ENCODE measurements at regions not wholly inside any gene's neighbourhood (a gene's known extent, or its start where the extent isn't known, plus 50 kb on each side); places are given as distances from the start of the nearest gene placed in this dataset.

DNA sequence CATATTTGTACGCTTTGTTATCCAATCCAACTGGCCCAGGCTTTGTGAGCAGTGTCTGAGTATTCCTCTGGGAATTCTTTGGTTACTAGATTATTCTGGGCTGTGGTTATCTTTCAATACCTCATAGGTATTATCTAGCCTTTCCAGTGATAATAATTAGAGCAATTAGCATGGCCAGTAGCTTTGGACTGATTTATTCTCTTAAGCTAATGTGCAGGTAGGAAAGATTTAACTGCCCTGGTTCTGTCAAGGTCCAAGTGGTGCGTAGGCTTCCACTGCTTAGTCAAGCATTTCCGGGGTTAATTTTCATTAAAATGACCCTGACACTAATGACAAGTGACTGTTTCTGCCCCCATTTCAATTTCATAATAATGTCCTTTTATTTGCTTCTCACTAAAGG lies 54.2 kb upstream of the PMFBP1 start:
- Mint-ChIP-seq H3K36me3 (ENCODE audit: low read depth) (no peaks in the 10 kb centered on the region), H3K27me3 (no peaks in the 10 kb centered on the region), H3K4me3 (no peak overlapping the region), H3K9me3 (no peaks in the 10 kb centered on the region), H3K4me1 (no peaks in the 10 kb centered on the region), H3K27ac (no peak overlapping the region)
- CTCF ChIA-PET, result no interaction called here
- POLR2A ChIA-PET, result no interaction called here
- intact Hi-C loops (cut with micrococcal nuclease), result no loop called here
- TF ChIP-seq, protein P1, sequence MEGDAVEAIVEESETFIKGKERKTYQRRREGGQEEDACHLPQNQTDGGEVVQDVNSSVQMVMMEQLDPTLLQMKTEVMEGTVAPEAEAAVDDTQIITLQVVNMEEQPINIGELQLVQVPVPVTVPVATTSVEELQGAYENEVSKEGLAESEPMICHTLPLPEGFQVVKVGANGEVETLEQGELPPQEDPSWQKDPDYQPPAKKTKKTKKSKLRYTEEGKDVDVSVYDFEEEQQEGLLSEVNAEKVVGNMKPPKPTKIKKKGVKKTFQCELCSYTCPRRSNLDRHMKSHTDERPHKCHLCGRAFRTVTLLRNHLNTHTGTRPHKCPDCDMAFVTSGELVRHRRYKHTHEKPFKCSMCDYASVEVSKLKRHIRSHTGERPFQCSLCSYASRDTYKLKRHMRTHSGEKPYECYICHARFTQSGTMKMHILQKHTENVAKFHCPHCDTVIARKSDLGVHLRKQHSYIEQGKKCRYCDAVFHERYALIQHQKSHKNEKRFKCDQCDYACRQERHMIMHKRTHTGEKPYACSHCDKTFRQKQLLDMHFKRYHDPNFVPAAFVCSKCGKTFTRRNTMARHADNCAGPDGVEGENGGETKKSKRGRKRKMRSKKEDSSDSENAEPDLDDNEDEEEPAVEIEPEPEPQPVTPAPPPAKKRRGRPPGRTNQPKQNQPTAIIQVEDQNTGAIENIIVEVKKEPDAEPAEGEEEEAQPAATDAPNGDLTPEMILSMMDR (IDR thresholded peaks at IDR 0.05), result no peak
- no peak for DNase-seq
- no peak for ATAC-seq (ENCODE audit: low read depth)

- H3K9me3 Mint-ChIP-seq, result no peaks in the 10 kb centered on the region
- H3K27me3 Mint-ChIP-seq, result no peaks in the 10 kb centered on the region
- H3K36me3 Mint-ChIP-seq (ENCODE audit: low read depth), result no peaks in the 10 kb centered on the region
- no peak overlapping the region for H3K4me3 Mint-ChIP-seq
- DNase-seq (no peak), ATAC-seq (ENCODE audit: low read depth) (no peak)
- POLR2A ChIA-PET, result no interaction called here
- H3K27ac Mint-ChIP-seq, result no peak overlapping the region
- TF ChIP-seq, protein P1 (IDR thresholded peaks at IDR 0.05), result no peak
- no peaks in the 10 kb centered on the region for H3K4me1 Mint-ChIP-seq
- intact Hi-C loops (cut with micrococcal nuclease), result no loop called here
- CTCF ChIA-PET, result no interaction called here
Observed at GRCh38 chr16:72224260-72224768, 52.4 kb upstream of the PMFBP1 start.

GRCh38 chr16:72222503-72222902 lies 50.5 kb upstream of the PMFBP1 start:
- no peaks in the 10 kb centered on the region for H3K27me3 Mint-ChIP-seq
- H3K9me3 Mint-ChIP-seq, result no peaks in the 10 kb centered on the region
- ChIA-PET POLR2A (no interaction called here), CTCF (no interaction called here)
- intact Hi-C loops (cut with micrococcal nuclease), result no loop called here
- H3K27ac Mint-ChIP-seq, result no peak overlapping the region
- H3K4me1 Mint-ChIP-seq, result no peaks in the 10 kb centered on the region
- H3K36me3 Mint-ChIP-seq (ENCODE audit: low read depth), result no peaks in the 10 kb centered on the region
- TF ChIP-seq, protein P1 (IDR thresholded peaks at IDR 0.05), result no peak
- ATAC-seq (ENCODE audit: low read depth), result no peak
- DNase-seq, result no peak
- no peak overlapping the region for H3K4me3 Mint-ChIP-seq
